ENCODE measurements at regions not wholly inside any gene's neighbourhood (a gene's known extent, or its start where the extent isn't known, plus 50 kb on each side); places are given as distances from the start of the nearest gene placed in this dataset.

- DNase-seq (ENCODE audit: extremely low spot score) = no peak
- ChIA-PET CTCF (interaction anchor here (0.8 to 1.8 kb wide), 4 partner anchors 13 to 135 kb away, joined by 3 to 5 read pairs (median 4); no protein-coding TSS in a partner anchor), POLR2A (no interaction called here)
- no peak for TF ChIP-seq CTCF (IDR thresholded peaks at IDR 0.05; ENCODE audit: control extremely low read depth, extremely low read depth, low read depth, missing control alignments)
Observed at GRCh38 chr6:72547020-72547419, 74.8 kb upstream of the KCNQ5 start.

GRCh38 chr6:72551470-72551869, 70.4 kb upstream of the KCNQ5 start:
- POLR2A ChIA-PET = no interaction called here
- CTCF ChIA-PET = no interaction called here
- no peak for TF ChIP-seq CTCF (IDR thresholded peaks at IDR 0.05; ENCODE audit: control extremely low read depth, extremely low read depth, low read depth, missing control alignments)
- DNase-seq (ENCODE audit: extremely low spot score) = no peak

GRCh38 chr6:72552938-72553337, 68.9 kb upstream of the KCNQ5 start:
- POLR2A ChIA-PET = no interaction called here
- CTCF ChIA-PET = no interaction called here
- TF ChIP-seq CTCF (IDR thresholded peaks at IDR 0.05; ENCODE audit: control extremely low read depth, extremely low read depth, low read depth, missing control alignments) = no peak
- no peak for DNase-seq (ENCODE audit: extremely low spot score)

- DNase-seq (ENCODE audit: extremely low spot score) = no peak
- TF ChIP-seq CTCF (IDR thresholded peaks at IDR 0.05; ENCODE audit: control extremely low read depth, extremely low read depth, low read depth, missing control alignments) = no peak
- ChIA-PET POLR2A (no interaction called here), CTCF (no interaction called here)
Observed at GRCh38 chr6:72553531-72554511, 68.0 kb upstream of the KCNQ5 start.

GRCh38 chr6:72554761-72555221, 67.1 kb upstream of the KCNQ5 start:
- TF ChIP-seq CTCF (IDR thresholded peaks at IDR 0.05; ENCODE audit: control extremely low read depth, extremely low read depth, low read depth, missing control alignments) = no peak
- DNase-seq (ENCODE audit: extremely low spot score) = no peak
- POLR2A ChIA-PET = no interaction called here
- CTCF ChIA-PET = no interaction called here

- DNase-seq (ENCODE audit: extremely low spot score) = no peak
- CTCF ChIA-PET = no interaction called here
- no peak for TF ChIP-seq CTCF (IDR thresholded peaks at IDR 0.05; ENCODE audit: control extremely low read depth, extremely low read depth, low read depth, missing control alignments)
- POLR2A ChIA-PET = no interaction called here
Observed at GRCh38 chr6:72559067-72559466, 62.8 kb upstream of the KCNQ5 start.

All from GM10248 (cell line).